Peyer's patch (tissue), 4 donors: ENCODE measurements at regions not wholly inside any gene's neighbourhood (a gene's known extent, or its start where the extent isn't known, plus 50 kb on each side); places are given as distances from the start of the nearest gene placed in this dataset.

ENCODE experiments used
- DNase-seq, 3 donors: peaks; one replicate each; pipeline ENCODE4 v3.0.0-alpha.2; 2017 to 2019
- H3K27ac ChIP-seq, 4 donors: fragments of 200-600 bp; sonication (generic); one replicate each; pipeline ENCODE4 v1.5.1; 2016 to 2019
- H3K27me3 ChIP-seq, 2 donors: fragments of 200-600 bp; sonication (generic); one replicate each; pipeline ENCODE4 v1.5.1; 2019
- H3K36me3 ChIP-seq, 3 donors: fragments of 200-600 bp; sonication (generic); one replicate each; pipeline ENCODE4 v1.5.1; 2016 to 2019
- H3K4me1 ChIP-seq, 4 donors: fragments of 200-600 bp; sonication (generic); one replicate each; pipeline ENCODE4 v1.5.1; 2016 to 2019
- H3K4me3 ChIP-seq, 4 donors: fragments of 200-600 bp; sonication (generic); 1 replicate in 3 of 4; 2 replicates in 1 of 4; pipeline ENCODE4 v1.5.1; 2016 to 2019; ENCODE audit warnings: mild to moderate bottlenecking in 1 of 4
- H3K9me3 ChIP-seq, 4 donors: fragments of 200-600 bp; sonication (generic); one replicate each; pipeline ENCODE4 v1.5.1; 2016 to 2019; ENCODE audit warnings: mild to moderate bottlenecking in 1 of 4
- POLR2A ChIP-seq, 2 donors: fragments of 450-650 bp; IDR thresholded peaks; one replicate each; pipeline ENCODE4 v1.5.1; 2017; ENCODE audit warnings: antibody characterized with exemption in 2 of 2, mild to moderate bottlenecking in 2 of 2, moderate library complexity in 2 of 2
- TF ChIP-seq, protein P1 (sequence below), 6 experiments: fragments of 450-650 bp in 4 of 6; fragments of 200-600 bp in 2 of 6; sonication (generic) in 1 of 6; IDR thresholded peaks; one replicate each; pipeline ENCODE4 v1.5.1; 2017 to 2019; ENCODE audit warnings: antibody characterized with exemption in 6 of 6, mild to moderate bottlenecking in 3 of 6, moderate library complexity in 1 of 6

- no peaks in the 10 kb centered on the region for H3K9me3 ChIP-seq
Measured at GRCh38 chr22:42203609-42204008, 66.8 kb downstream of the TCF20 start.

DNA sequence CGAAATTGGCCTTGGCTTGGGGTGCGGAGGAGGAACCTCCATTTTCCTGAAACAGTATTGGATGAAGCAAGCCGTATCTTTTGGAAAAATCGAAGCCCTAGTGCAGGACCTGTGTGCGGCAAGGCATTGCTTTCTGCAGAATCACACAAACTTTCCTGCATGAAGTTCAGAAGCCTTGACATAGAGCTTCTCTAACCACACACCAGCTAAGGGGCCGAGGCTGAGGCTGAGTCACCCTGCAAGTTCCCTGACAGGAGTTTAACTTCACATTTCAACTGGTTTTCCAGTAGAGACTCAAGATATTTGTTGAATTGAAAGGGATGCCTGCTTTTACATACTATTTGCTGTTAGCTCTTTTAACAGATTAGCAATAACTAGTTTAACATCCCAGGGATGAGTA, 67.8 kb downstream of the TCF20 start:
- Histone ChIP-seq H3K27me3 (no peaks in the 10 kb centered on the region), H3K4me3 (no peak overlapping the region), H3K27ac (peak overlapping the region in 1 of 4 donors; percentile 7), H3K36me3 (no peaks in the 10 kb centered on the region), H3K4me1 (no peaks in the 10 kb centered on the region), H3K9me3 (no peaks in the 10 kb centered on the region)
- no peak for TF ChIP-seq POLR2A (IDR thresholded peaks at IDR 0.05)
- DNase-seq = no peak

More at GRCh38 chr22:42203609-42204008, 66.8 kb downstream of the TCF20 start:
- TF ChIP-seq, protein P1, sequence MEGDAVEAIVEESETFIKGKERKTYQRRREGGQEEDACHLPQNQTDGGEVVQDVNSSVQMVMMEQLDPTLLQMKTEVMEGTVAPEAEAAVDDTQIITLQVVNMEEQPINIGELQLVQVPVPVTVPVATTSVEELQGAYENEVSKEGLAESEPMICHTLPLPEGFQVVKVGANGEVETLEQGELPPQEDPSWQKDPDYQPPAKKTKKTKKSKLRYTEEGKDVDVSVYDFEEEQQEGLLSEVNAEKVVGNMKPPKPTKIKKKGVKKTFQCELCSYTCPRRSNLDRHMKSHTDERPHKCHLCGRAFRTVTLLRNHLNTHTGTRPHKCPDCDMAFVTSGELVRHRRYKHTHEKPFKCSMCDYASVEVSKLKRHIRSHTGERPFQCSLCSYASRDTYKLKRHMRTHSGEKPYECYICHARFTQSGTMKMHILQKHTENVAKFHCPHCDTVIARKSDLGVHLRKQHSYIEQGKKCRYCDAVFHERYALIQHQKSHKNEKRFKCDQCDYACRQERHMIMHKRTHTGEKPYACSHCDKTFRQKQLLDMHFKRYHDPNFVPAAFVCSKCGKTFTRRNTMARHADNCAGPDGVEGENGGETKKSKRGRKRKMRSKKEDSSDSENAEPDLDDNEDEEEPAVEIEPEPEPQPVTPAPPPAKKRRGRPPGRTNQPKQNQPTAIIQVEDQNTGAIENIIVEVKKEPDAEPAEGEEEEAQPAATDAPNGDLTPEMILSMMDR (IDR thresholded peaks at IDR 0.05) = no peak
- TF ChIP-seq POLR2A (IDR thresholded peaks at IDR 0.05) = no peak
- Histone ChIP-seq H3K27me3 (no peaks in the 10 kb centered on the region), H3K36me3 (no peaks in the 10 kb centered on the region), H3K4me3 (no peak overlapping the region), H3K27ac (no peak overlapping the region), H3K4me1 (no peaks in the 10 kb centered on the region)
- DNase-seq = no peak

DNA sequence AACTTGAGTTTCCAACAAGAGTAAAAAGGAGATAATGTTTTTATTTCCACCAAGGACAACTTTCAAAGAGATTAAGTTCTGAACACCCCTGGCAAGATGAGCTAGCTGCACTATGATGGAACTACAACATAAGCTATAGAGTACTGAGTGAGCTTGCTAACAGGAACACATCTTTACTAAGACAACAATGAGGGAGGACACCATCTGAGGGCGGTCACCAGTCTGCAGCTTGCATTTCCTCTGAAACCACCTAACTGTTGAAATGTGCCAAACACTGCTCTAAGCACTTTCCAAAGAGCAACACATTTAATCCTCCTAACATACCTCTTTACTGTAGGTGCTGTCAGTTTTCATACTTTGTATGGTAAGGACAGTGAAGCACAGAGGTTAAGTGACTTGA, 68.4 kb downstream of the TCF20 start:
- H3K4me3 ChIP-seq = no peak overlapping the region
- H3K27me3 ChIP-seq = no peaks in the 10 kb centered on the region
- no peaks in the 10 kb centered on the region for H3K9me3 ChIP-seq
- peak overlapping the region in 1 of 4 donors; percentile 7 for H3K27ac ChIP-seq
- H3K36me3 ChIP-seq = no peaks in the 10 kb centered on the region
- TF ChIP-seq POLR2A (IDR thresholded peaks at IDR 0.05) = no peak
- TF ChIP-seq, protein P1 (IDR thresholded peaks at IDR 0.05) = no peak
- H3K4me1 ChIP-seq = no peaks in the 10 kb centered on the region
- DNase-seq = no peak

GRCh38 chr22:42199025-42199424, 68.4 kb upstream of the CYP2D6 start:
- no peaks in the 10 kb centered on the region for H3K9me3 ChIP-seq
- no peak overlapping the region for H3K4me3 ChIP-seq
- H3K27me3 ChIP-seq = no peaks in the 10 kb centered on the region
- no peaks in the 10 kb centered on the region for H3K4me1 ChIP-seq
- H3K27ac ChIP-seq = no peak overlapping the region
- DNase-seq = no peak
- H3K36me3 ChIP-seq = no peaks in the 10 kb centered on the region
- no peak for TF ChIP-seq POLR2A (IDR thresholded peaks at IDR 0.05)
- TF ChIP-seq, protein P1 (IDR thresholded peaks at IDR 0.05) = no peak

- no peak for TF ChIP-seq POLR2A (IDR thresholded peaks at IDR 0.05)
- TF ChIP-seq, protein P1 (IDR thresholded peaks at IDR 0.05) = no peak
- no peak for DNase-seq
Measured at GRCh38 chr22:42198226-42198625, 67.6 kb upstream of the CYP2D6 start.

DNA sequence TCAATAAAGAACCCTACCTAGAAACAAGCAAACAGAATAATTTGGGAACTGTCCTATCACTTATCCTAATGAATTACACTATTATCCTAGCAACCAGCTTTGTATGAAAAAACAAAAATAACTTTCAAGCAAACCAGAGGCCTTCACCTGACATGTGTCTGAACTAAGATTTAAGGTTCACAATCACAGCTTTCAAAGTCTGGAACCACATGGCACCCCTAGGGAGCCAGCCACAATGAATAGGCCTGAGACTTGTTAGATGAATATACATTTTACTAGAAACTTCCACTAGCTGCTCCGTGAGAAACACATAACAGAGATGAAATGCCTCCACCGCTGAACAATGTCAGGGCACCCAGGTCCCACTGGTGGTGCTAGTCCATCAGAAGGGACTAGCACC, 65.8 kb upstream of the CYP2D6 start:
- no peak for DNase-seq
- H3K27ac ChIP-seq = no peak overlapping the region
- no peaks in the 10 kb centered on the region for H3K9me3 ChIP-seq
- TF ChIP-seq, protein P1 (IDR thresholded peaks at IDR 0.05) = no peak
- no peak for TF ChIP-seq POLR2A (IDR thresholded peaks at IDR 0.05)
- no peaks in the 10 kb centered on the region for H3K4me1 ChIP-seq
- no peaks in the 10 kb centered on the region for H3K36me3 ChIP-seq
- no peaks in the 10 kb centered on the region for H3K27me3 ChIP-seq
- H3K4me3 ChIP-seq = no peak overlapping the region

More at GRCh38 chr22:42198226-42198625, 67.6 kb upstream of the CYP2D6 start:
- H3K9me3 ChIP-seq = no peaks in the 10 kb centered on the region
- no peaks in the 10 kb centered on the region for H3K27me3 ChIP-seq
- H3K4me3 ChIP-seq = no peak overlapping the region
- H3K36me3 ChIP-seq = no peaks in the 10 kb centered on the region
- no peaks in the 10 kb centered on the region for H3K4me1 ChIP-seq
- no peak overlapping the region for H3K27ac ChIP-seq
